ELR (cell line): ENCODE measurements at regions not wholly inside any gene's neighbourhood (a gene's known extent, or its start where the extent isn't known, plus 50 kb on each side); places are given as distances from the start of the nearest gene placed in this dataset.
A peak's percentile ranks its signal among the peaks of the same experiment; 100 is the strongest.

Source experiments
- DNase-seq: peaks from one replicate; pipeline ENCODE4 v3.0.0-alpha.2; 2015; ENCODE audit warnings: low read depth

- DNase-seq: no peak
Measured at GRCh38 chr15:47824147-47824546, 106.8 kb downstream of the SEMA6D start.

GRCh38 chr15:47829667-47830066 lies 112.4 kb downstream of the SEMA6D start:
- no peak for DNase-seq

GRCh38 chr15:47834093-47834492 lies 116.8 kb downstream of the SEMA6D start:
- no peak for DNase-seq

GRCh38 chr15:47839233-47839825 lies 122.0 kb downstream of the SEMA6D start:
- DNase-seq: no peak

GRCh38 chr15:47843124-47843663 lies 125.9 kb downstream of the SEMA6D start:
- no peak for DNase-seq

- no peak for DNase-seq
Measured at GRCh38 chr15:47844437-47844836, 127.1 kb downstream of the SEMA6D start.

GRCh38 chr15:47846128-47846868 lies 129.0 kb downstream of the SEMA6D start:
- no peak for DNase-seq

GRCh38 chr15:47846876-47847275 lies 129.6 kb downstream of the SEMA6D start:
- no peak for DNase-seq

GRCh38 chr15:47856071-47856470 lies 138.8 kb downstream of the SEMA6D start:
- no peak for DNase-seq

- no peak for DNase-seq
Measured at GRCh38 chr15:47857014-47857775, 139.9 kb downstream of the SEMA6D start.

- no peak for DNase-seq
Measured at GRCh38 chr15:47857776-47858167, 140.5 kb downstream of the SEMA6D start.

- no peak for DNase-seq
Measured at GRCh38 chr15:47861111-47861903, 144.0 kb downstream of the SEMA6D start.

GRCh38 chr15:47862402-47862801 lies 145.1 kb downstream of the SEMA6D start:
- DNase-seq: no peak

- no peak for DNase-seq
Measured at GRCh38 chr15:47866446-47866845, 149.1 kb downstream of the SEMA6D start.

GRCh38 chr15:47870300-47870955 lies 153.1 kb downstream of the SEMA6D start:
- DNase-seq: no peak

GRCh38 chr15:47870956-47871625 lies 153.8 kb downstream of the SEMA6D start:
- peak; percentile 57 for DNase-seq

GRCh38 chr15:47872208-47872607 lies 154.9 kb downstream of the SEMA6D start:
- DNase-seq: no peak

- no peak for DNase-seq
Measured at GRCh38 chr15:47872869-47873432, 155.6 kb downstream of the SEMA6D start.

- no peak for DNase-seq
Measured at GRCh38 chr15:47876986-47877385, 159.7 kb downstream of the SEMA6D start.

GRCh38 chr15:47877836-47878235 lies 160.5 kb downstream of the SEMA6D start:
- no peak for DNase-seq

GRCh38 chr15:47885920-47886319 lies 168.6 kb downstream of the SEMA6D start:
- DNase-seq: peak; percentile 62
